SK-N-SH treated with all-trans-retinoic acid at 6 μM for 48 hours (cell line): ENCODE measurements at regions not wholly inside any gene's neighbourhood (a gene's known extent, or its start where the extent isn't known, plus 50 kb on each side); places are given as distances from the start of the nearest gene placed in this dataset.

Experiments used
- GLIS3 ChIP-seq: fragments of 250-450 bp; sonication (Bioruptor Pico); IDR thresholded peaks from 2 replicates; pipeline ENCODE4 v1.5.0; 2020; ENCODE audit warnings: mild to moderate bottlenecking, moderate library complexity
- ZFP3 ChIP-seq: fragments of 250-450 bp; sonication (Bioruptor Pico); IDR thresholded peaks from 2 replicates; pipeline ENCODE4 v1.5.0; 2020; ENCODE audit warnings: mild to moderate bottlenecking, moderate library complexity
- ZFP30 ChIP-seq: fragments of 450-650 bp; formaldehyde crosslinking; IDR thresholded peaks from 2 replicates; pipeline ENCODE4 v1.5.0; 2022; ENCODE audit warnings: mild to moderate bottlenecking, moderate library complexity
- ZNF8 ChIP-seq: fragments of 450-650 bp; formaldehyde crosslinking; IDR thresholded peaks from 2 replicates; pipeline ENCODE4 v1.5.0; 2020; ENCODE audit warnings: mild to moderate bottlenecking, moderate library complexity
- TF ChIP-seq, protein P1 (sequence below): fragments of 250-450 bp; sonication (Bioruptor Pico); IDR thresholded peaks from 2 replicates; pipeline ENCODE4 v1.5.1; 2020; ENCODE audit warnings: low read depth, mild to moderate bottlenecking, moderate library complexity
- TF ChIP-seq, protein P2 (sequence below): fragments of 250-450 bp; sonication (Bioruptor Pico); IDR thresholded peaks from 2 replicates; pipeline ENCODE4 v1.8.0; 2020; ENCODE audit warnings: mild to moderate bottlenecking, moderate library complexity, borderline replicate concordance
- TF ChIP-seq, protein P3 (sequence below): fragments of 250-450 bp; sonication (Bioruptor Pico); IDR thresholded peaks from 2 replicates; pipeline ENCODE4 v1.5.0; 2020; ENCODE audit warnings: mild to moderate bottlenecking, moderate library complexity

DNA sequence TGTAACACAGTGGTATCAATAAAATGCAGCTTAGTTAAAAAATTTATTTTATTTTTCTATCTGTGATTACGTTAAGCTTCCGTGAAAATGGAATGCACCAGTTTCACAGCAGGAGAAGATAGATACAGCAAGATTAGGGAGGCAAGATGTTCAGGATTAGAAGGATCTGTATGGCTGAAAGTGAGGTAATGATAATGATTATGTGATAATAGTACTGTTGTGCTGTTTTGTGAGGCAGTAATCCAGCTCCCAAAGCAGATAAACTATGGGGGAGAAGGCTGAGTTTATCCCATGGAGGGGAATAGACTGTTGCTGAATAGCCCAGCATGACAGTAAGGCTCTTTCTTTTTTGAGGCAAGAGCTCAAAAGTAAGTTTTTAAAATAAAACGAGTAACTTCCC lies 216.1 kb upstream of the PRPS1L1 start:
- TF ChIP-seq, protein P1, sequence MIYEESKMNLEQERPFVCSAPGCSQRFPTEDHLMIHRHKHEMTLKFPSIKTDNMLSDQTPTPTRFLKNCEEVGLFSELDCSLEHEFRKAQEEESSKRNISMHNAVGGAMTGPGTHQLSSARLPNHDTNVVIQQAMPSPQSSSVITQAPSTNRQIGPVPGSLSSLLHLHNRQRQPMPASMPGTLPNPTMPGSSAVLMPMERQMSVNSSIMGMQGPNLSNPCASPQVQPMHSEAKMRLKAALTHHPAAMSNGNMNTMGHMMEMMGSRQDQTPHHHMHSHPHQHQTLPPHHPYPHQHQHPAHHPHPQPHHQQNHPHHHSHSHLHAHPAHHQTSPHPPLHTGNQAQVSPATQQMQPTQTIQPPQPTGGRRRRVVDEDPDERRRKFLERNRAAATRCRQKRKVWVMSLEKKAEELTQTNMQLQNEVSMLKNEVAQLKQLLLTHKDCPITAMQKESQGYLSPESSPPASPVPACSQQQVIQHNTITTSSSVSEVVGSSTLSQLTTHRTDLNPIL (CRISPR knock-in tag): no peak
- TF ChIP-seq, protein P2, sequence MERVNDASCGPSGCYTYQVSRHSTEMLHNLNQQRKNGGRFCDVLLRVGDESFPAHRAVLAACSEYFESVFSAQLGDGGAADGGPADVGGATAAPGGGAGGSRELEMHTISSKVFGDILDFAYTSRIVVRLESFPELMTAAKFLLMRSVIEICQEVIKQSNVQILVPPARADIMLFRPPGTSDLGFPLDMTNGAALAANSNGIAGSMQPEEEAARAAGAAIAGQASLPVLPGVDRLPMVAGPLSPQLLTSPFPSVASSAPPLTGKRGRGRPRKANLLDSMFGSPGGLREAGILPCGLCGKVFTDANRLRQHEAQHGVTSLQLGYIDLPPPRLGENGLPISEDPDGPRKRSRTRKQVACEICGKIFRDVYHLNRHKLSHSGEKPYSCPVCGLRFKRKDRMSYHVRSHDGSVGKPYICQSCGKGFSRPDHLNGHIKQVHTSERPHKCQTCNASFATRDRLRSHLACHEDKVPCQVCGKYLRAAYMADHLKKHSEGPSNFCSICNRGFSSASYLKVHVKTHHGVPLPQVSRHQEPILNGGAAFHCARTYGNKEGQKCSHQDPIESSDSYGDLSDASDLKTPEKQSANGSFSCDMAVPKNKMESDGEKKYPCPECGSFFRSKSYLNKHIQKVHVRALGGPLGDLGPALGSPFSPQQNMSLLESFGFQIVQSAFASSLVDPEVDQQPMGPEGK (CRISPR knock-in tag): no peak
- no peak for TF ChIP-seq GLIS3 (CRISPR knock-in tag)
- TF ChIP-seq ZFP3 (CRISPR knock-in tag): no peak
- TF ChIP-seq, protein P3, sequence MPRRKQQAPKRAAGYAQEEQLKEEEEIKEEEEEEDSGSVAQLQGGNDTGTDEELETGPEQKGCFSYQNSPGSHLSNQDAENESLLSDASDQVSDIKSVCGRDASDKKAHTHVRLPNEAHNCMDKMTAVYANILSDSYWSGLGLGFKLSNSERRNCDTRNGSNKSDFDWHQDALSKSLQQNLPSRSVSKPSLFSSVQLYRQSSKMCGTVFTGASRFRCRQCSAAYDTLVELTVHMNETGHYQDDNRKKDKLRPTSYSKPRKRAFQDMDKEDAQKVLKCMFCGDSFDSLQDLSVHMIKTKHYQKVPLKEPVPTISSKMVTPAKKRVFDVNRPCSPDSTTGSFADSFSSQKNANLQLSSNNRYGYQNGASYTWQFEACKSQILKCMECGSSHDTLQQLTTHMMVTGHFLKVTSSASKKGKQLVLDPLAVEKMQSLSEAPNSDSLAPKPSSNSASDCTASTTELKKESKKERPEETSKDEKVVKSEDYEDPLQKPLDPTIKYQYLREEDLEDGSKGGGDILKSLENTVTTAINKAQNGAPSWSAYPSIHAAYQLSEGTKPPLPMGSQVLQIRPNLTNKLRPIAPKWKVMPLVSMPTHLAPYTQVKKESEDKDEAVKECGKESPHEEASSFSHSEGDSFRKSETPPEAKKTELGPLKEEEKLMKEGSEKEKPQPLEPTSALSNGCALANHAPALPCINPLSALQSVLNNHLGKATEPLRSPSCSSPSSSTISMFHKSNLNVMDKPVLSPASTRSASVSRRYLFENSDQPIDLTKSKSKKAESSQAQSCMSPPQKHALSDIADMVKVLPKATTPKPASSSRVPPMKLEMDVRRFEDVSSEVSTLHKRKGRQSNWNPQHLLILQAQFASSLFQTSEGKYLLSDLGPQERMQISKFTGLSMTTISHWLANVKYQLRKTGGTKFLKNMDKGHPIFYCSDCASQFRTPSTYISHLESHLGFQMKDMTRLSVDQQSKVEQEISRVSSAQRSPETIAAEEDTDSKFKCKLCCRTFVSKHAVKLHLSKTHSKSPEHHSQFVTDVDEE (CRISPR knock-in tag): no peak
- no peak for TF ChIP-seq ZNF8 (CRISPR knock-in tag)
- no peak for TF ChIP-seq ZFP30 (CRISPR knock-in tag)
